Fibroblast of upper back skin (primary cell): ENCODE measurements at regions not wholly inside any gene's neighbourhood (a gene's known extent, or its start where the extent isn't known, plus 50 kb on each side); places are given as distances from the start of the nearest gene placed in this dataset.
A peak's percentile ranks its signal among the peaks of the same experiment; 100 is the strongest.
"Not testable (repeated sequence)": the region's sequence is repeated elsewhere in the genome, so short reads cannot be mapped to it uniquely, and the experiment has no call there.

Source experiments
- DNase-seq: peaks from one replicate; pipeline ENCODE4 v3.0.0-alpha.2; 2013

DNA sequence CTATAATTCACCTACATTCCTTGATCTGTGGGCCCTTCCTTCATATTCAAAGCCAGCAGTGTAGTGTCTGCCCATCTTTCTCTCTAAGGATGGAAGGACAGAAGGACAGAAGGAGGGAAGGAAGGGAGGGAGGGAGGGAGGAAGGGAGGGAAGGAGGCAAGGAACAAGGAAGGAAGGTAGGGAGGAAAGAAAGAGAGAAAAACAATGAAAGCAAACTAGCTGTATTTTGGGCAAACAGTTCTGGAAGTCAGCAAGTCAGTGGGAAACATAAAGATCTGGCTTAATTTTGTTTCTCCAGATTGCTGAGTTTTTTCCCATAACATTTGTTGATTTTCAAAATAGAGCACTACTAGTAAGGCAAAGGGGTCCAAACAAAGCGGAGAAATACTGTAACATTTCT is 555.2 kb upstream of the EPHA5 start:
- DNase-seq = no peak

DNA sequence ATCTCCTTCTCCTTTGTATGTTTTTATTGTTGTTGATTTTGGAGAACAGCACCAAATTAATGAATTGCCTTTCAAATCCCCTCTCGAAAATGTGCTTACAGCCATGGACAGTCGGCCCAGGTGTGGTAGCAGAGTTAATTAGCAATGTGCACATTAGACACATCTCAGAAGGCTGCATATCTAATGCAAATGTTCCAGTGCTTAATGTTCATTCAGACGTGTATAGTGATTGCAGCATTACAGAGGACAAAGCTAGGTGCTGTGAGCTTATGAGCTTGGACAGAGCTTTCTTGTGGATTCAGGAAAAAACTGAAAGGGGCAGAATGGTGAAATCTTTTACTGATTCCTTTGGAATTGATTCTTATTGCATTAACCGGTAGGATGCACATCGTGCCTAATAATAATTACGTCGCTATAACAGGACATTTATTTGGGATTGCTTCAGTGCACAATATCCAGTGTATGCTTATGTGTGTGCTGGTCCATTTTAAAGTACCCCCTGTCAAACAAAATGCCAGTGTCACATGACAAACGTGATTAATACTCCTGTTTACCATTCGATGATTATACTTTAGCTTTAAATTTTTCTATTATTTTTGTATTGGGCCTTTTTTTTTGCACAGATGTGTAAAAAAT is 552.9 kb upstream of the EPHA5 start:
- no peak for DNase-seq

DNA sequence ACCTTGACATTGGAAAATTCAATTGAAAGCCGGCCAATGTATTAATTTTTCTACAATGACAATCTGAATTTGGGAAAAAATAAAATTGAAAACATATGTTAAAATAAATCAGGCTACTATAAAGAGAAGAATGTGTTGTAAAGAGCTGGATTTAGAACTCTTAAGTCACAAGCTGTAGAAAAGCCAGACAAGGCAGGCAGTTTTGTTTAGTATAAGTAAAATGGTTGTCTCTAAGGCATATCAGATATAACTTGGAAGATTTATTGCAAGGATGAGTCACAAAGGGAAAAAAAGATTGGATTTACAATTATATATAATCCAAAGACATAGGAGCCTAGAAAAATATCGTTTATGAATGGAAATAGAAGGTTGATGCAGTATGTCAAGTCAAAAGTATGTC is 549.1 kb upstream of the EPHA5 start:
- DNase-seq = peak; percentile 22

DNA sequence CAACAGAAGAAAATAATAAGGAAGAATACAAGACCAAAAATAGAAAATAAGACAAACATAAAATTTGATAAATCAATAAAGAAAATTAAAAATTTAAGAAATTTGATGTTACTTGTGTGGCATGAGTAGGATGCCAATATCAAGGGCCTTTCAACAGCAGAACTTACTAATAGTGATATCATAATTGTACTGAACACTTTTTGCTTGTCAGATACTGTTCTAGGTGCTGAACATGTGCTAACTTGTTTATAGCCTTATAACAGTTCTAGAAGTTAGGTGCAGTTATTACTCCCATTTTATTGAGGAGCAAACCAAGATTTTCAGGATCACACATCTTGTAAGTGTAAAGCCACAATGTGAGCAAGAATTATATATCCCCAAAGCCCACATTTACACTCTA is 546.0 kb upstream of the EPHA5 start:
- DNase-seq = no peak

DNA sequence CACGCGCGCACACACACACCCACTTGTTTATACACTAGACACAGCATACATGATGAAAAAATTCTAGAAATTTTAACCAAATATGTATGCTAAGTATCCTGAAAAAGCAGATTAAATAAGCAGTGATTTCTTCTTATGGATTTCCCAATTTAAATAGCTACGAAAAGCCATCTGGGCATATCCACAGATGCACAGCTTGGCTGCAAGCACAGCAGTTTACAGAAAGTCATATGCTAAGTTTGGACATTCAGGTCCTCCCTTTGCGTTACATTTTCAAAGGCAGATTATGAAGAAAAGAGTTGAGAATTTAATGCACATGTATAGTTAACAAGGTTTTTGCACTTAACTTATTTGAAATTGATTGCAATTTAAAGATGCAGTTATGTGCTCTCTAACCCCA is 542.2 kb upstream of the EPHA5 start:
- DNase-seq = no peak

DNA sequence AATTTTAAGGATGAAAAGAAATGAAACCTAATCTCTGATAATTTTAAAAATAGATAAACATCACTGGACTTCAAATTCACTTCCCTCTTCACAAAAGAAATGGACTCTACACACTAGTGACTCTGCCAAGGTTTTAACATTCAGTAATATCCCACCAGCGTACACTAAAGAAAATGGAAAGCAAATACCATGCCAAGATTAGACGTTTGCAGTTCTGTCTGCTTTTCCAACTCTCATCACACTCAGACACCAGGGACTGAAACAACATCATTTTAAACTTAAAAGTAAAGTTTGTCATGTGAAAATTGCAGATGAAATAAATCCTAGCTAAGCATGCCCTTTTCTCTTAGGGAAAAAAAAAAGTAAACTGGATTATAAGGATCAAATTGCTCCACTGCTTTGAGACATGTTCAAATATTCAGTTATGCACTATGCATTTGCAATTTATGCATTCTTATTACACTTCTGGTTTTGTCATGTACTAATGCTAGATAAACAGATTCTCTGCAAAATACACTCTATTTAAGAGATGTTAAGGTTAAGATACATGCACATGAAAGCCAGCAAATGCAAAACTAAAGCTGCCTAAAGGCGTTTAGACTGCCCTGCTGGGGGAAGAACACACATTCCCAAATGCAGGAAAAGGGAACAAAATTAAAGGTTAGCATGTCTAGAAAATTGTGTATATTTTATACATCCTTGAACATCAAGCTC is 534.4 kb upstream of the EPHA5 start:
- no peak for DNase-seq

DNA sequence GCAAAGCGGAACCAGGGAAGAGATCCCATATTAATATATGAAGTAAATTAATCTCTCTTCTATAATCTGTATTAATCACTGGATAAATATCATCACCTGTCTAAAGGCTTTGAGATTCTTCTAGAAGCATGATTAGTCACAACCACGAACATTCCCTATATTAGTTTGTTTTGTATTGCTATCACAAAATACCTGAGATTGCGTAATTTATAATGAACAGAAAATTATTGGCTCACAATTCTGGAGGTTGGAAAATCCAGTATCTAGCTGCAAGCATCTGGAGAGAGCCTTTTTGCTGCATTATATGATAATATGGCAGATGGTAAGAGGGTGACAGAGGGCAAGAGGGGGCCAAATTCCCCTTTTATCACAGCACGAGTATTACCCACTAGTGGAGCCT is 532.6 kb upstream of the EPHA5 start:
- no peak for DNase-seq

DNA sequence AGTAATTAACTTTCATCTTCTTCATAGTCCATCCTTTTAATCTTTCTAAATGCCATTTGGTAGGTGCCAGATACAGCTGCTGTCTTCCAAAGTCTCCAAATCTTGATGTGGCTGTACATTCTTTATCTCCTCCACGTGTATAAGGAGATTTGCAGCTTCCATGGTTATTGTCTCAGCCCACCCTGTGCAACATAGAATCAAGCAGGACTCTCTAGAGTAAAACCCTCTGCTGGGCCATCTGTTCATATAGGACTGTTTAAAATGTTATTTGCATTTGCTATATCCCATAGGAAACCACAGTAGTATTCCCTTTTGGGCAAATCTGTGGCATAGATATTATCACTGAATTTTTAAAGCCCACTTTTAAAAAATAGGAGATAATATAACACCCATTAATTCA is 527.2 kb upstream of the EPHA5 start:
- no peak for DNase-seq

DNA sequence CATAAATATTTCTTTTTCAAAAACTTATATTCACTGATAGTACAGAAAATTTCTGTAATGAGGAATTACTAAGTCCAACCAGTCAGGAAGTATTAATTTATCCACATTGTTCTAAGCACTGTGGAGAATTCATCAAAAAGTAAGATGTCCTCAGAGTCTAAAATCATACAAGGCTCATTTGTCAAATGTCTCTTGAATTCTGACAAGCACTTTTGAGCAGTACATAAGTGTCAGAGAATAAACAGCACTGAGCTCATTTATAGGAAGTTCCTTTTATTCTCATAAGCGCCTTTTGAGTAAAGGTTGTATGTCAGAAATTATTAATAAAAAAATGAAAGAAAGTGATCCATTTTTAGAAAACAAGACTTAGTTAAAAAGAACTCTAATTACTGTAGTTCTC is 523.2 kb upstream of the EPHA5 start:
- no peak for DNase-seq

DNA sequence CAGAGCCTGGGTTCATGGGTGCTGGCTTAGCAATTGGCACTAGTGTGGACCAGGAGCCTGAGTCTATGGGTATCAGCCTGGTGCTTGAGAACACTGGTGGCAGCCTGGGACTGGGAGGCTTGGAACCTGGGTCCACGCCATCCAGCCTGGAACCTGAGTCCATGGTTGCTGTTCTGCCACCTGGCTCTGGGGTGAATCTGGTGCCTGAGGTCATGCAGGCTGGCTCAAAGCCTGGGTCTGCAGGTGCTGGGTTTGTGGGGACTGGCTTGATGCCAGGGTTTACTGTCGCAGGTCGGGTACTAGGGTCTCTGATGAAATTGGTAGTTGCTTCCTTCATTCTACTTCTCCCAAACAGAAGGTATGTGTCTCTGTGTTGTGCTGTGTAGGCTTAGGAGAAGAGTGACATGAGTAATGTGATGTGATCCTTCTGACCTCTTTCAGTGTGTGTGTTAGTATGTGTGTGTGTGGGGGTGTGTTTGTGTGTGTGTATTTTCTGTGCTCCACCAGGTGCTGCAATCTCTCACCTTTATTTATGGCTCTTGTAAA is 517.0 kb upstream of the EPHA5 start:
- no peak for DNase-seq

DNA sequence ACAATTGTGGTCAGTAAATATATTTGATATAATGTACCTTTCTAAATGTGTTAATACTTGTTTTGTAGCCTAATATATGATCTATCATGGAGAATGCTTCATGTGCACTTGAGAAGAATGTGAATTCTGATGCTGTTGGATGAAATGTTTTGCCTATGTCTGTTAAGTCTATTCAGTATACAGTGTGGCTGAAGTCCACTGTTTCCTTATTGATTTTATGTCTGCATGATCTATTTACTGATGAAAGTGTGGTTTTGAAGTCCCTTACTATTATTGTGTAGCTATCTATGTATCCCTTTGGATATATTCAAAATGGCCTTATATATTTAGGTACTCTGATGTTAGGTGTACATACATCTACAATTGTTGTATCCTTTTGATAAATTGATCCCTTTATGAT is 515.8 kb upstream of the EPHA5 start:
- no peak for DNase-seq

DNA sequence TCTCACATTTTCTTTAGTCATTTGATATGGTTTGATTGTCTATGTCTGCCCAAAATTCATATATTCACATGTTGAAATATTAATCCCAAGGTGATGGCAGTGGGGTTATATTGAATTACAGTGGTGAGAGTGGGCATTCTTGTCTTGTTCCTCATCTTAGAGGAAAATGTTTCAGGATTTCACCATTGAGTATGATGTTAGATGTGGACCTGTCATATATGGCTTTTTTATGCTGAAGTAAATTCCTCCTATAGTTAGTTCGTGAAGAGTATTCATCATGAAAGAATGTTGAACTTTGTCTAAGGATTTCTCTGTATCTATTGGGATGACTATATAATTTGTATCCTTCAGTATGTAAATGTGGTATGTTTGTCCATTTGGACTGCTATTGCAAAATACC is 512.3 kb upstream of the EPHA5 start:
- DNase-seq = peak; percentile 75

DNA sequence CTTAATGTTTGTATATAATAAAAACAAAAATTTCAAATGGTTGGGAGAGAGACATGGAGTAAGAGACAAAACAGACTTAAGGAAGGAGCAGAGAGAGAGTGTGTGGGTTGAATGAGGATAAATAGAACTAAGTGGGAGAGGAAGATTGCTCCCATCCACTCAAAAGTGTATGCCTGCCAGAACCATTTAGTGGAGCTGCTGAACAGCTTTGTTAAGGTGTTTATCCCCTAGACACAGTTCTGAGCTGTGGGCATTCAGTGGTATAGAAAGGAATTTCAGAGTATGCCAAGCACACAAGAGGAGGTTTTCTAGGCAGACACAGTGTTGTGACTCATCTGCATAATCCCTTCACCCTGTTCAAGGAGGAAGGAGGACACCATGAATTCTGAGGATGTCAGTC is 508.6 kb upstream of the EPHA5 start:
- peak; percentile 59 for DNase-seq

DNA sequence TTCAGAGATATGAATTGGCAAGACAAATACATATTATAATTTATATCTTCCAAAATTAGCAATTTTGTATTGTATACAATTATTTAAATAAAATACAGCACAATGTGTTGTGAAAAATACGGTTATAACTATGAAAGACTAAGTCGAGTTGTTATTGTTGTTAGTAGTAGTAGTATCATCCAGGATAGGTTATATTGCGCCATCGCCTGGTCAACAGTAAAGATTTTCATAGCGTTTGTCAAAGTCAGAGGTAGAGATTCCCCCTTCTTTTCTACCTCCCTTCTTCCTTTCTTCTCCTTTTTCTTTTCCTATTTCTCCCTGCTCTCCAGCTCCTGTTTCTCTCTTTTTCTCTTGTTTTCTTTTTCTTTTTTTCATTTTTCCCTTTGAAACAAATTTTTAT is 499.1 kb upstream of the EPHA5 start:
- DNase-seq = peak; percentile 16

DNA sequence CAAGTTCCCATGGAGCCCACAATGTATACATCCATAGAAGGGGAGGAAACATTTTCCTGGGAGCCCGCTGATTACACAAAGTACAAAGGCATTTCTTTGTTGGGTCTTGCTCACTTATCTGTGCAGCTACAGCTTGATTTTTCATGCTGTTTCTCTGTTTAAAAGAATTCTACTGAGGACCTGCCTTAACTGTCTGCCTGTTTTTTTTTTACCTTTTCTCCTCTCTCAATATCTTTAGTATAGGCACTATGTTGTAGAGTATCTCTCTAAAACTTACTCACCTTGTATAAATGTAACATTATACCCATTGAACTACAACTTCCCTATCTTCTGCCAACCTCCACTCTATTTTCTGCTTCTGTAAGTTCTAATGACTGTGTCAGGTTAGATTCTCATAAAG is 494.6 kb upstream of the EPHA5 start:
- DNase-seq = no peak

DNA sequence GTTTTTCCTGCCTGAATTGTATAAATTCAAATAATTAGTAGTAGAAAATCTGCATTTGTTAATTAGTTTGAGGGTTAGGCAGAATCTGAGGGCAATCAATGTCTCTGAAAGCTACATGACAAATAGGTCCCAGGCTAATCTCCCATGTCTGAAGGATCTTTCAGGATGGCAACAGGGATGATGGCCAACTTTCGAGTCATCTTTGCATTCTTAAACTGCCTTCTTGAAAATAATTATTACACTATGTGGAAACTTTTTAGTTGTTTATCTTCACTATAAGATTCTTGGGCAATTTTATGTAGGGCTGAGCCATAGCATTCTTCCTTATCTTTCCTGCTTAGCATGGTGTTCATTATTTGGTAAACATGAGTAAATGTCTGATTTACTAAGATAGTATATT is 490.3 kb upstream of the EPHA5 start:
- DNase-seq = peak; percentile 10

DNA sequence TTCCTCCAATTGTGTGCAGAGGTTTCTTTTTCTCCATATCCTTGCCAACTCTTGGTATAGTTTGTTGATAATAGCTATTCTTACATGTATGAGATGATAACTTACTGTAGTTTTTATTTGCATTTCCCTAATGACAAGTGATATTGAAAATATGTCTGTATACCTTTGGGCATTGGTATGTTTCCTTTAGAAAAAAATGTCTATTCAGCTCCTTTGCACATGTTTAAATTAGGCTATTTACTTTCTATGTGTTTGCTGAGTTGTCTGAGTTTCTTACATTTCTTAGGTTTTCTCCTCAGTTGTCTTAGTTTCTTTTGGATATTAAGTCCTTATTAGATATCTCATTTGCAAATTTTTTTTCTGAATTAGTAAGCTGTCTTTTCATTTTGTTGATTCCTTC is 487.3 kb upstream of the EPHA5 start:
- no peak for DNase-seq

DNA sequence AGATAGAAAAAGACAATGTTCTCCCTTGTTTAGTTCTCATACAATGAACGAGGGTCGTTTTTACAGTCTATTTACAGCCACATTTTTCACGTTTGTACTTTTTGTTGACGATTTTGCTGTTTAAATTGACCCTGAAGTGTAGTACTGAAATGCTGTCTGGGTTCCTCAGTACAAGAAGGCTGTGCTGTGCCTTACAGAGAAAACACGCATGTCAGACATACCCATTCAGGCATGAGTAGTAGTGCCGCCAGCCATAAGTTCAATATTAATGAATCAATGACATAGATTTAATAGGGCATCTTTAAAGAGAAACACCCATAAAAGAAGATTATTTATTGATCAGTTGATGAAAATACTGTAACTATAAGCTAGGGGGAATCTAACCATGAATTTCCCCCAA is 459.8 kb upstream of the EPHA5 start:
- no peak for DNase-seq

DNA sequence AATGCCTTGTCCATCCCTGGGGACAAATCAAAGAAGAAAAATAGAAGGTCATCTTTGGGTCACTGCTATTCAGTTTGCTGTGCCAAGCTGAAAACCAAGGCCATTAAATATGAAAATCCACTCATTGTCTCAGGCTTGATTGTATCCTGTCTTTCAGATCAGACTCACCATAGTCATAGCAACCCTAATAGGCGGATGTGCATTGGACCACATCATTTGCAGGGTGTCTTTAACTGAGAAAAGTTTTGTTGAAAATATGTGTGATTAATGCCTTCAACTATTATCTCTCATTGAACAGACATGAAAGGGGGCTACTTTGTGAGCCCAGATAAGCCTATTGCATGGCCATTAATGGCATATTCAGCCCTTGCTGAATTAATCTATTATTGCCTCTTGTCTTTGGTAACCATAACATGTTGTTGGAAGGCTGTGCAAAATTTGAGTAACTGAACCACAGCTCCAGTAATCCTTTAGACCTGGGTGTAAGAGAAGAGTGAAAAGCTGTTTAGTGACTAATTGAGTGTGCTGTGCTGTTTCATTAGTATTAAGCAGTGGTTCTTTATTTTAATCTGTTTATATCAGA is 453.6 kb upstream of the EPHA5 start:
- no peak for DNase-seq

DNA sequence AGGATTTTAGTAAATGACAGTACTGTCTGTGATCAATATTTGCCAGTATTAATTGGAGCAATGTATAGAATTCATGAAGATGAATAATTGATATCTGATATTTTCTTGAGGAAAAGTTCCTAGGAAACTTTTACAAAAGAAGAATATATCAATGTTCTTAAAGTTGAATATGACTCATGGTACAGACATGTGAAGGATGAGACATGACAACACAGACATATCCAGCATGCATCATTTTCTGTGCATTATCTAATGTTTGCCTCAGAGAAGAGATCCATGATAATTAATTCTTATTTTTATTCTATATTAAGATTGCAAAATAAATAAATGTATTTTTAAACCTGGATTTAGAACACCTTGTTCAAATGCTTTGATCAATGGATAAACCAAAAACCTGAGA is 452.9 kb upstream of the EPHA5 start:
- peak; percentile 24 for DNase-seq

DNA sequence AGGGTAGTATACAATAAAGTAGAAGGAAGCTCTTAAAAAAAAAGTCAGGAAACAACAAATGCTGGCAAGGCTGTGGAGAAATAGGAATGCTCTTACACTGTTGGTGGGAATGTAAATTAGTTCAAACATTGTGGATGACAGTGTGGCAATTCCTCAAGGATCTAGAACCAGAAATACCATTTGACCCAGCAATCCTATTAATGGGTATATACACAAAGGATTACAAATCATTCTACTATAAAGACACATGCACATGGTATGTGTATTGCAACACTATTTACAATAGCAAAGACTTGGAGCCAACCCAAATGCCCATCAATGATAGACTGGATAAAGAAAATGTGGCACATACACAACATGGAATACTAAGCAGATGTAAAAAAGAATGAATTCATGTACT is 444.9 kb upstream of the EPHA5 start:
- DNase-seq = not testable (repeated sequence)

DNA sequence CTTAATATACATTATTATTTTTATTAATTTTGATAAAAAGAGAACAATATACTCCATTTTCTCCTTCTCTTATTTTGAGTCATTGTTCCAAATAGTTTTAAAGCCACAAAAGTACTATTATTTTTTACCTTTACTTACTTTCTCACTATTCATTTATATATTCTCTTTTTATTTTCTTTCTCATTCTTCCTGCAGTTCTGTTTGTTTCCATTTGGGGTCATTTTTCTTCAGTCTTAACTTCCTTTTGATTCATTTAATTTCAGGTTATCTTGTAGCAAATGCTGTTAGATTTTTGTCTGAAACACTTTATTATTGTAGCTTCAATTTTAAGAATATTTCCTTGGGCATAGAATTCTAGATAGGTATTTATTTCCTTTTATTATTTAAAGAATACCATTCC is 438.6 kb upstream of the EPHA5 start:
- no peak for DNase-seq

DNA sequence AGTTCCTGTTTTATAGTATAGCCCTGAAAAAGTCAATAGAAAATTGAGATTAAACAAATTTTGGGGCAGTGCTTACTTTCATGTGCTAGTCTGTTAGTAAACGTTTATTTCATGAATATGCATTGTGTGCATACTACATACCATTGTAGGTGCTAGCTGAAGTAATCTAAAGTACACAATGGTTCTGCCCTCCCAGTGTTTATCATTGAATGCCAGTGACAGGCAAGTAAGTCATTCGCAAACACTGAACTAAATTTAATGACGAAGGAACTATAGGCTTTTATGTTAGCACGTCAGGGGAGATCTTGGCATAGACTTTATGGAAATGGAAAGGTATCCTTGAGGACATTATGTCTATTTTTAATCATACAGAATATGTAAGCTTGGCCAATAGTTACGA is 426.9 kb upstream of the EPHA5 start:
- DNase-seq = no peak

DNA sequence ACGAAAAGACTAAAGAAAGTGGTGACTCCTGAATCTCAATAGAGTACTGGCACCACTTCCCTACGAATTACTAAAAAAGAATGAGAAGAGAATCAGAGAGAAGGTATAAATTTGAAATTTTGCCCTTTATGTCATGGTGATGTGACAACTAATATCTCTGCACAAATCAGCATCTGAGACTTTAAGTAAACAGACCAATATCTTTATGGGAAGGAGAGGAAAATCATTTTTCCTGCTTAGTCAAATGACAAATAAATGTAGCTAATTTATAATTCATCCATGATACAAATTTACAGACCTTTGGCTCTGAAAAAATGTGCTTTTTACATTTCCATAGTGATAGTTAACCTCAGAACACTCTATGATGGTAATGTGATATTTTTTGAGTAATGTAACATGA is 424.8 kb upstream of the EPHA5 start:
- DNase-seq = no peak

DNA sequence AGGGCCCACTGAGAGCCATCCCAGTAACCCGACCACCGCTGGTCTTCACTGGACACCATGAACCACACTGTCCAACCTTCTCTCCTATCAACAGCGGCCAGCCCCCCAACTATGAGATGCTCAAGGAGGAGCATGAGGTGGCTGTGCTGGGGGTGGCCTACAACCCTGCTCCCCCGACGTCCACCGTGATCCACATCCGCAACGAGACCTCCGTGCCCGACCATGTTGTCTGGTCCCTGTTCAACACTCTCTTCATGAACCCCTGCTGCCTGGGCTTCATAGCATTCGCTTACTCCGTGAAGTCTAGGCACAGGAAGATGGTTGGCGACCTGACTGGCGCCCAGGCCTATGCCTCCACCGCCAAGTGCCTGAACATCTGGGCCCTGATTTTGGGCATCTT is 423.8 kb upstream of the EPHA5 start:
- no peak for DNase-seq
